Transverse colon (tissue), 4 donors: ENCODE measurements at regions not wholly inside any gene's neighbourhood (a gene's known extent, or its start where the extent isn't known, plus 50 kb on each side); places are given as distances from the start of the nearest gene placed in this dataset.

Experiments used
- CTCF ChIP-seq, 5 experiments: fragments of 200-600 bp in 3 of 5; fragments of 450-650 bp in 2 of 5; sonication (generic) in 3 of 5; IDR thresholded peaks; 1 replicate in 2 of 5; 2 replicates in 3 of 5; pipeline ENCODE4 v1.5.1; 2016 to 2017; ENCODE audit warnings: antibody characterized with exemption in 5 of 5, inconsistent platforms in 3 of 5, mild to moderate bottlenecking in 2 of 5, moderate library complexity in 1 of 5
- POLR2AphosphoS5 ChIP-seq, 3 donors: sonication (generic); formaldehyde crosslinking; IDR thresholded peaks; one replicate each; pipeline ENCODE4 v1.6.1; 2016; ENCODE audit warnings: antibody characterized with exemption in 3 of 3

DNA sequence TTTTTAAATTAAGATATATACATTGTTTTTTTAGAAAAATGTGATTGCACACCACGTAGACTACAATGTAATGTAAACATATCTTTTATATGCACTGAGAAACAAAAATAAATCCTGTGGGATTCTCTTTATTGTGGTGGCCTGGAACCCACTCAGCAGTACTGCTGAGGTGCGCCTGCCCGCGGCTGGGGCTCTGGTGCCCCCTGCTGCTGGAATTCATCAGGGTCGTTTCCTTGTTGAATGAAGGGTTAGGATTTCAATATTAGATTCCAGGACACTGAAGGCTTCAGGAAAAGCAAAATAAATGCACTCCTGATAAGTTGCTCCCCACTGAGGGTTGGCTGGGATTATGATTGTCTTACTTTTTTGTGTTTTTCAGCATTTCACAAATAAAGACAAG, 175.8 kb upstream of the GGTLC1 start:
- TF ChIP-seq CTCF (IDR thresholded peaks at IDR 0.05) (peak in 2 of 5 experiments; percentile 10 to 20), POLR2AphosphoS5 (IDR thresholded peaks at IDR 0.05) (no peak)
